ENCODE measurements at regions not wholly inside any gene's neighbourhood (a gene's known extent, or its start where the extent isn't known, plus 50 kb on each side); places are given as distances from the start of the nearest gene placed in this dataset.

- H3K27ac ChIP-seq (replicated peaks): no peak overlapping the region
- no peak overlapping the region for H3K4me3 ChIP-seq (replicated peaks; ENCODE audit: insufficient read depth, low read length)
- no peaks in the 10 kb centered on the region for H3K27me3 ChIP-seq (ENCODE audit: insufficient read depth, poor library complexity, severe bottlenecking)
- no peak for DNase-seq (ENCODE audit: low read depth in 1 of 2, low spot score in 1 of 2)
- TF ChIP-seq POLR2AphosphoS5 (IDR thresholded peaks at IDR 0.05; ENCODE audit: low read depth) (no peak), CTCF (IDR thresholded peaks at IDR 0.05; ENCODE audit: insufficient read depth, low read length) (no peak)
These were observed 1039.9 kb upstream of the USP15 start for GRCh38 chr12:61220337-61220736.

GRCh38 chr12:61232040-61232439 lies 1028.2 kb upstream of the USP15 start:
- DNase-seq (ENCODE audit: low read depth in 1 of 2, low spot score in 1 of 2): no peak
- no peak for TF ChIP-seq POLR2AphosphoS5 (IDR thresholded peaks at IDR 0.05; ENCODE audit: low read depth)
- Histone ChIP-seq H3K4me3 (replicated peaks; ENCODE audit: insufficient read depth, low read length) (no peak overlapping the region), H3K27me3 (ENCODE audit: insufficient read depth, poor library complexity, severe bottlenecking) (no peaks in the 10 kb centered on the region), H3K27ac (replicated peaks) (no peak overlapping the region)

GRCh38 chr12:61250303-61250702 lies 1009.9 kb upstream of the USP15 start:
- TF ChIP-seq SPI1 (IDR thresholded peaks at IDR 0.05; ENCODE audit: borderline replicate concordance, low read depth) (no peak), GABPA (IDR thresholded peaks at IDR 0.05; ENCODE audit: low read depth) (no peak), CTCF (IDR thresholded peaks at IDR 0.05; ENCODE audit: insufficient read depth, low read length) (no peak), POLR2AphosphoS5 (IDR thresholded peaks at IDR 0.05; ENCODE audit: low read depth) (no peak), REST (IDR thresholded peaks at IDR 0.05; ENCODE audit: insufficient replicate concordance, low read depth) (no peak)
- Histone ChIP-seq H3K27me3 (ENCODE audit: insufficient read depth, poor library complexity, severe bottlenecking) (no peaks in the 10 kb centered on the region), H3K4me3 (replicated peaks; ENCODE audit: insufficient read depth, low read length) (no peak overlapping the region), H3K27ac (replicated peaks) (no peak overlapping the region)
- DNase-seq (ENCODE audit: low read depth in 1 of 2, low spot score in 1 of 2): no peak

GRCh38 chr12:61251076-61251475 lies 1009.1 kb upstream of the USP15 start:
- TF ChIP-seq SPI1 (IDR thresholded peaks at IDR 0.05; ENCODE audit: borderline replicate concordance, low read depth) (no peak), CTCF (IDR thresholded peaks at IDR 0.05; ENCODE audit: insufficient read depth, low read length) (no peak), REST (IDR thresholded peaks at IDR 0.05; ENCODE audit: insufficient replicate concordance, low read depth) (no peak), GABPA (IDR thresholded peaks at IDR 0.05; ENCODE audit: low read depth) (no peak), POLR2AphosphoS5 (IDR thresholded peaks at IDR 0.05; ENCODE audit: low read depth) (no peak)
- Histone ChIP-seq H3K27me3 (ENCODE audit: insufficient read depth, poor library complexity, severe bottlenecking) (no peaks in the 10 kb centered on the region), H3K4me3 (replicated peaks; ENCODE audit: insufficient read depth, low read length) (no peak overlapping the region), H3K27ac (replicated peaks) (no peak overlapping the region)
- DNase-seq (ENCODE audit: low read depth in 1 of 2, low spot score in 1 of 2): no peak
